Endothelial cell (in vitro differentiated cells): ENCODE measurements at regions not wholly inside any gene's neighbourhood (a gene's known extent, or its start where the extent isn't known, plus 50 kb on each side); places are given as distances from the start of the nearest gene placed in this dataset.

Experiments
- DNase-seq: peaks from one replicate; pipeline ENCODE4 v3.0.0; 2021; ENCODE audit warnings: low spot score
- H3K27ac Mint-ChIP-seq: one replicate; pipeline ENCODE4 v1.8.0; 2021; ENCODE audit warnings: mixed read lengths, inconsistent platforms; ENCODE audit not compliant: unreplicated experiment
- H3K27me3 Mint-ChIP-seq: one replicate; pipeline ENCODE4 v1.8.0; 2021; ENCODE audit warnings: mild to moderate bottlenecking, moderate library complexity, mixed read lengths, inconsistent platforms; ENCODE audit not compliant: unreplicated experiment
- H3K36me3 Mint-ChIP-seq: one replicate; pipeline ENCODE4 v1.8.0; 2021; ENCODE audit warnings: mild to moderate bottlenecking, low read depth, mixed read lengths, inconsistent platforms; ENCODE audit not compliant: unreplicated experiment
- H3K4me1 Mint-ChIP-seq: one replicate; pipeline ENCODE4 v1.8.0; 2021; ENCODE audit warnings: mild to moderate bottlenecking, mixed read lengths, inconsistent platforms; ENCODE audit not compliant: unreplicated experiment
- H3K4me3 Mint-ChIP-seq: one replicate; pipeline ENCODE4 v1.8.0; 2021; ENCODE audit warnings: mild to moderate bottlenecking, mixed read lengths, inconsistent platforms; ENCODE audit not compliant: unreplicated experiment
- H3K9me3 Mint-ChIP-seq: one replicate; pipeline ENCODE4 v1.8.0; 2021; ENCODE audit warnings: mixed read lengths, inconsistent platforms; ENCODE audit not compliant: unreplicated experiment
- CTCF ChIP-seq: fragments of 200-600 bp; sonication (generic); IDR thresholded peaks from one replicate; pipeline ENCODE4 v1.5.0; 2021; ENCODE audit warnings: antibody characterized with exemption; ENCODE audit not compliant: unreplicated experiment

- H3K4me3 Mint-ChIP-seq, result no peak overlapping the region
- peaks cover 3% of the 10 kb centered on the region for H3K27me3 Mint-ChIP-seq
- H3K27ac Mint-ChIP-seq, result no peak overlapping the region
- DNase-seq, result no peak
- no peak for TF ChIP-seq CTCF
- no peaks in the 10 kb centered on the region for H3K9me3 Mint-ChIP-seq
- H3K4me1 Mint-ChIP-seq, result peaks cover 4% of the 10 kb centered on the region
- no peaks in the 10 kb centered on the region for H3K36me3 Mint-ChIP-seq
These were observed 107.3 kb upstream of the NFIB start for GRCh38 chr9:14421291-14421690.

- TF ChIP-seq CTCF, result no peak
- no peak for DNase-seq
- Mint-ChIP-seq H3K9me3 (no peaks in the 10 kb centered on the region), H3K27me3 (no peaks in the 10 kb centered on the region), H3K4me3 (no peak overlapping the region), H3K27ac (no peak overlapping the region), H3K4me1 (peaks cover 4% of the 10 kb centered on the region), H3K36me3 (no peaks in the 10 kb centered on the region)
These were observed 105.3 kb upstream of the NFIB start for GRCh38 chr9:14418941-14419937.

- DNase-seq, result no peak
- Mint-ChIP-seq H3K36me3 (no peaks in the 10 kb centered on the region), H3K9me3 (no peaks in the 10 kb centered on the region), H3K27ac (no peak overlapping the region), H3K27me3 (no peaks in the 10 kb centered on the region), H3K4me3 (no peak overlapping the region), H3K4me1 (peaks cover 4% of the 10 kb centered on the region)
- TF ChIP-seq CTCF, result no peak
These were observed 104.5 kb upstream of the NFIB start for GRCh38 chr9:14418301-14418940.

- H3K4me3 Mint-ChIP-seq, result no peak overlapping the region
- H3K9me3 Mint-ChIP-seq, result no peaks in the 10 kb centered on the region
- DNase-seq, result no peak
- H3K27me3 Mint-ChIP-seq, result no peaks in the 10 kb centered on the region
- peaks cover 4% of the 10 kb centered on the region for H3K4me1 Mint-ChIP-seq
- H3K27ac Mint-ChIP-seq, result no peak overlapping the region
- TF ChIP-seq CTCF, result no peak
- H3K36me3 Mint-ChIP-seq, result no peaks in the 10 kb centered on the region
These were observed 103.3 kb upstream of the NFIB start for GRCh38 chr9:14417237-14417636.

- DNase-seq, result no peak
- H3K27me3 Mint-ChIP-seq, result no peaks in the 10 kb centered on the region
These were observed 102.0 kb upstream of the NFIB start for GRCh38 chr9:14415947-14416346.

More at GRCh38 chr9:14415947-14416346, 102.0 kb upstream of the NFIB start:
- Mint-ChIP-seq H3K9me3 (no peaks in the 10 kb centered on the region), H3K4me3 (no peak overlapping the region), H3K27ac (no peak overlapping the region), H3K4me1 (peaks cover 4% of the 10 kb centered on the region), H3K36me3 (no peaks in the 10 kb centered on the region)
- no peak for TF ChIP-seq CTCF
